CD14-positive monocyte (primary cell): ENCODE measurements at regions not wholly inside any gene's neighbourhood (a gene's known extent, or its start where the extent isn't known, plus 50 kb on each side); places are given as distances from the start of the nearest gene placed in this dataset.

Source experiments
- DNase-seq, 3 donors: peaks; one replicate each; pipeline ENCODE4 v3.0.0-alpha.2; 2011 to 2022
- H2AFZ ChIP-seq: 2 replicates; pipeline ENCODE4 v1.6.0; 2012; ENCODE audit warnings: mild to moderate bottlenecking, low read depth, low read length, inconsistent platforms; ENCODE audit not compliant: insufficient read depth, poor library complexity, severe bottlenecking
- H3K27ac ChIP-seq, 2 donors: 1 replicate in 1 of 2; 2 replicates in 1 of 2; pipeline ENCODE4 v1.5.1; 2012 to 2013; ENCODE audit warnings: low read length in 2 of 2, control low read depth in 1 of 2, inconsistent platforms in 1 of 2, low read depth in 1 of 2, mild to moderate bottlenecking in 1 of 2
- H3K27me3 ChIP-seq, 2 donors: one replicate each; pipeline versions ENCODE4 v1.6.0 to v1.6.1; 2011 to 2013; ENCODE audit warnings: low read length in 2 of 2; ENCODE audit not compliant: control insufficient read depth in 2 of 2, insufficient read depth in 2 of 2
- H3K36me3 ChIP-seq, 2 donors: replicated peaks in 1 of 2; 1 replicate in 1 of 2; 2 replicates in 1 of 2; pipeline versions ENCODE4 v1.5.1 to v1.6.1; 2012 to 2013; ENCODE audit warnings: low read length in 2 of 2, control low read depth in 1 of 2, inconsistent platforms in 1 of 2, mild to moderate bottlenecking in 1 of 2; ENCODE audit not compliant: insufficient read depth in 2 of 2, control insufficient read depth in 1 of 2
- H3K4me1 ChIP-seq, 2 donors: 1 replicate in 1 of 2; 2 replicates in 1 of 2; pipeline versions ENCODE4 v1.5.1 to v1.6.1; 2012 to 2013; ENCODE audit warnings: low read length in 2 of 2, control low read depth in 1 of 2, inconsistent platforms in 1 of 2, mild to moderate bottlenecking in 1 of 2, moderate library complexity in 1 of 2; ENCODE audit not compliant: insufficient read depth in 2 of 2, control insufficient read depth in 1 of 2
- H3K4me2 ChIP-seq: replicated peaks from 2 replicates; pipeline ENCODE3; 2012; ENCODE audit warnings: low read length, moderate library complexity, mild to moderate bottlenecking; ENCODE audit not compliant: poor library complexity, severe bottlenecking; ENCODE audit errors: extremely low read depth
- H3K4me3 ChIP-seq, 3 experiments: fragments of 200-600 bp in 1 of 3; sonication (generic) in 1 of 3; replicated peaks in 1 of 3; 1 replicate in 2 of 3; 2 replicates in 1 of 3; pipeline ENCODE4 v1.5.1; 2011 to 2013; ENCODE audit warnings: low read length in 3 of 3, mild to moderate bottlenecking in 3 of 3, control low read depth in 2 of 3, low read depth in 2 of 3, inconsistent platforms in 1 of 3, moderate library complexity in 1 of 3
- H3K79me2 ChIP-seq: 2 replicates; pipeline ENCODE4 v1.6.0; 2012; ENCODE audit warnings: mild to moderate bottlenecking, control low read depth, inconsistent platforms, low read length, moderate library complexity; ENCODE audit not compliant: insufficient read depth
- H3K9ac ChIP-seq: 2 replicates; pipeline ENCODE4 v1.6.0; 2017; ENCODE audit warnings: low read length, mild to moderate bottlenecking; ENCODE audit not compliant: insufficient read depth, poor library complexity, severe bottlenecking
- H3K9me3 ChIP-seq, 2 donors: replicated peaks in 1 of 2; 1 replicate in 1 of 2; 2 replicates in 1 of 2; pipeline versions ENCODE4 v1.5.1 to v1.6.1; 2012 to 2013; ENCODE audit warnings: low read length in 2 of 2, control low read depth in 1 of 2; ENCODE audit not compliant: control insufficient read depth in 1 of 2, insufficient read depth in 1 of 2
- H4K20me1 ChIP-seq: 2 replicates; pipeline ENCODE4 v1.6.0; 2012; ENCODE audit warnings: mild to moderate bottlenecking, low read length, control low read depth, moderate library complexity; ENCODE audit not compliant: insufficient read depth
- H3K27ac Mint-ChIP-seq, 7 donors: one replicate each; pipeline ENCODE4 v1.8.0; 2020; ENCODE audit warnings: mild to moderate bottlenecking in 7 of 7, mixed read lengths in 7 of 7, moderate library complexity in 6 of 7, inconsistent platforms in 2 of 7
- H3K27me3 Mint-ChIP-seq, 3 donors: one replicate each; pipeline ENCODE4 v1.8.0; 2021 to 2022; ENCODE audit warnings: low read depth in 3 of 3, mild to moderate bottlenecking in 3 of 3, mixed read lengths in 3 of 3, moderate library complexity in 3 of 3, inconsistent platforms in 1 of 3
- H3K36me3 Mint-ChIP-seq, 2 donors: one replicate each; pipeline ENCODE4 v1.8.0; 2020; ENCODE audit warnings: mixed read lengths in 2 of 2, inconsistent platforms in 1 of 2, mild to moderate bottlenecking in 1 of 2
- H3K4me1 Mint-ChIP-seq: one replicate; pipeline ENCODE4 v1.8.0; 2020; ENCODE audit warnings: mild to moderate bottlenecking, mixed read lengths
- H3K4me3 Mint-ChIP-seq, 2 donors: one replicate each; pipeline ENCODE4 v1.8.0; 2020; ENCODE audit warnings: mild to moderate bottlenecking in 2 of 2, mixed read lengths in 2 of 2, moderate library complexity in 1 of 2
- H3K9me3 Mint-ChIP-seq, 7 donors: one replicate each; pipeline ENCODE4 v1.8.0; 2020 to 2022; ENCODE audit warnings: mixed read lengths in 7 of 7, mild to moderate bottlenecking in 6 of 7, moderate library complexity in 6 of 7, inconsistent platforms in 2 of 7
- WGBS: methylation state at CpG from one replicate; pipeline ENCODE4 v1.1.5; 2013; ENCODE audit warnings: missing lambda C conversion rate; ENCODE audit not compliant: insufficient coverage; 5-methylcytosine and 5-hydroxymethylcytosine counted together
- intact Hi-C, 2 donors: fragments of 100-400 bp; cut with micrococcal nuclease; formaldehyde crosslinking; loops; one replicate each; pipeline versions ENCODE4 v1.15.0 to v1.15.1; 2023
- TF ChIP-seq, protein P1 (sequence below): fragments of 200-600 bp; IDR thresholded peaks from one replicate; pipeline ENCODE4 v1.8.0; 2022; ENCODE audit warnings: antibody characterized with exemption, mild to moderate bottlenecking

DNA sequence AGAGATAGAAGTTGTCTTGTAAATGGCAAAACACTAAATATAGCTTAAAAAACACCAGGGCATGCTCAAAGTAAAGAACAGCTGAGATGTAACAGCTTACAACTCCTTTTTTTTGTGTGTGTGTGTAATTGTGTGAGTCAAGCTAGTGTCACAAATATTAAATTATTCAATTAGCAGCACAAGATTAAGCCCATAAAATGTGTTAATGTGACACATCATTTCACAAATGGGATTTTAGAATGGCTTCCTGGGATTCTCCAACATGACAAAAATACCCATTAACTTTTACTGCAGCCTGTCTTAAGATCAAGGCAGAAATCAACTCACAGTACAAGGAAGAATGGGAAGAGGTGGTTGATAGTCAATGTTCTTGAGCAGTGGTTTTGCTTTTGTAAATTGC, 251.4 kb downstream of the KIF20B start:
- H3K36me3 ChIP-seq = no peaks in the 10 kb centered on the region
- no peak overlapping the region for H3K27ac ChIP-seq
- H3K4me3 ChIP-seq = no peak overlapping the region
- H3K9me3 Mint-ChIP-seq = peaks cover 2 to 12% (median 5%) of the 10 kb centered on the region in 7 donors
- no peak for DNase-seq
- H2AFZ ChIP-seq = no peak overlapping the region
- no peaks in the 10 kb centered on the region for H3K79me2 ChIP-seq
- H4K20me1 ChIP-seq = no peaks in the 10 kb centered on the region
- H3K27me3 ChIP-seq = no peaks in the 10 kb centered on the region
- H3K4me1 Mint-ChIP-seq = peaks cover 1% of the 10 kb centered on the region
- H3K9me3 ChIP-seq = peaks cover 0 to 16% of the 10 kb centered on the region in 2 donors
- H3K27me3 Mint-ChIP-seq = peaks cover 0 to 2% (median 2%) of the 10 kb centered on the region in 3 donors
- H3K36me3 Mint-ChIP-seq = no peaks in the 10 kb centered on the region
- TF ChIP-seq, protein P1, sequence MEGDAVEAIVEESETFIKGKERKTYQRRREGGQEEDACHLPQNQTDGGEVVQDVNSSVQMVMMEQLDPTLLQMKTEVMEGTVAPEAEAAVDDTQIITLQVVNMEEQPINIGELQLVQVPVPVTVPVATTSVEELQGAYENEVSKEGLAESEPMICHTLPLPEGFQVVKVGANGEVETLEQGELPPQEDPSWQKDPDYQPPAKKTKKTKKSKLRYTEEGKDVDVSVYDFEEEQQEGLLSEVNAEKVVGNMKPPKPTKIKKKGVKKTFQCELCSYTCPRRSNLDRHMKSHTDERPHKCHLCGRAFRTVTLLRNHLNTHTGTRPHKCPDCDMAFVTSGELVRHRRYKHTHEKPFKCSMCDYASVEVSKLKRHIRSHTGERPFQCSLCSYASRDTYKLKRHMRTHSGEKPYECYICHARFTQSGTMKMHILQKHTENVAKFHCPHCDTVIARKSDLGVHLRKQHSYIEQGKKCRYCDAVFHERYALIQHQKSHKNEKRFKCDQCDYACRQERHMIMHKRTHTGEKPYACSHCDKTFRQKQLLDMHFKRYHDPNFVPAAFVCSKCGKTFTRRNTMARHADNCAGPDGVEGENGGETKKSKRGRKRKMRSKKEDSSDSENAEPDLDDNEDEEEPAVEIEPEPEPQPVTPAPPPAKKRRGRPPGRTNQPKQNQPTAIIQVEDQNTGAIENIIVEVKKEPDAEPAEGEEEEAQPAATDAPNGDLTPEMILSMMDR = no peak
- H3K27ac Mint-ChIP-seq = no peak overlapping the region
- H3K9ac ChIP-seq = no peak overlapping the region
- no peak overlapping the region for H3K4me3 Mint-ChIP-seq
- intact Hi-C loops = no loop called here
- no peak overlapping the region for H3K4me2 ChIP-seq
- H3K4me1 ChIP-seq = no peaks in the 10 kb centered on the region

DNA sequence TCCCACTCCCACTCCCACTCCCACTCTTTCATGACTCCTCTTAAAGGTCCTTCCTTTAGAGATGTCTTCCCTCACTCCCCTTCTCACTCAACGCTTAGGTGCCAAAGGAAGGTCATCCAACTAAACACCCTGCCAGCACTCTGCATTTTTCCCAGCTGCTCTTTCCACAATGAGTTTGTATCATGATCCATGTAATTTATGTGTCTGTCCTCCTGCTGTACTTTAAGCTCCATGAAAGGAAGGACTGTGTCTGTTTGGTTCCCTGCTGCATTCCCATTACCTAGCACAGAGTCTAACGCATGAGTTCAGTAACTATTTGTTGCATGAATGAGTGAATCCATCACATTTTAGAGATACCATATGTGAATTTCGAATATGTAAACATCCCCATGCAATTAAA, 252.7 kb downstream of the KIF20B start:
- Mint-ChIP-seq H3K36me3 (no peaks in the 10 kb centered on the region), H3K27me3 (peaks cover 0 to 2% (median 2%) of the 10 kb centered on the region in 3 donors), H3K27ac (no peak overlapping the region), H3K4me3 (no peak overlapping the region), H3K9me3 (peaks cover 0 to 12% (median 4%) of the 10 kb centered on the region in 7 donors), H3K4me1 (peaks cover 4% of the 10 kb centered on the region)
- H4K20me1 ChIP-seq = no peaks in the 10 kb centered on the region
- H3K4me1 ChIP-seq = no peaks in the 10 kb centered on the region
- TF ChIP-seq, protein P1 = no peak
- H3K36me3 ChIP-seq = no peaks in the 10 kb centered on the region
- no peaks in the 10 kb centered on the region for H3K79me2 ChIP-seq
- no peaks in the 10 kb centered on the region for H3K27me3 ChIP-seq
- H3K4me2 ChIP-seq = no peak overlapping the region
- H3K4me3 ChIP-seq = no peak overlapping the region
- no CpG with 5 or more reads among the region's 3 CpGs for WGBS
- intact Hi-C loops = no loop called here
- peaks cover 0 to 16% of the 10 kb centered on the region in 2 donors for H3K9me3 ChIP-seq
- no peak overlapping the region for H3K9ac ChIP-seq
- no peak overlapping the region for H2AFZ ChIP-seq
- H3K27ac ChIP-seq = no peak overlapping the region
- DNase-seq = no peak
